ENCODE measurements at regions not wholly inside any gene's neighbourhood (a gene's known extent, or its start where the extent isn't known, plus 50 kb on each side); places are given as distances from the start of the nearest gene placed in this dataset.

DNA sequence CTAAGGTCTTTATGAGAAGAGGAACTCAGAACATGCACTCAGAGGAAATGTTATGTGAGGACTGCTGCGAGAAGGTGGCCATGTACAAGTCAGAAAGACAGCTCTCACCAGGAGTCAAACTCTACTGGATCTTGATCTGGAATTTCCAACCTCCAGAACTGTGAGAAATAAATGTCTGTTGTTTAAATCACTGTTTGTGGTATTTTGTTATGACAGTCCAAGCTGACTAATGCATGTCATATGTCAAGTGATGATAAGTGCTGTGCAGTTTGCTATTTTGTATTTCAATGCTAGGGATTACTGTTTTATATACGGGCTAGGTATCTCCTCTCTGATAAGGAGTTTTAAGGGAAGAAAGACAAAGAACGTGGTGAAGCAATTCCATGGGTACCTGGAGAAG is 162.3 kb downstream of the CPEB2 start:
- Histone ChIP-seq H4K20me1 (ENCODE audit: control insufficient read depth, insufficient read depth) (no peaks in the 10 kb centered on the region), H3K27ac (ENCODE audit: control insufficient read depth, insufficient read depth) (no peak overlapping the region), H3K4me3 (no peak overlapping the region), H2AFZ (ENCODE audit: control insufficient read depth, low read depth, low read length) (no peak overlapping the region), H3K4me1 (ENCODE audit: control insufficient read depth, insufficient read depth, low read length) (no peaks in the 10 kb centered on the region), H3K4me2 (ENCODE audit: control insufficient read depth, insufficient read depth) (no peak overlapping the region), H3K36me3 (ENCODE audit: control insufficient read depth in 2 of 2, insufficient read depth in 2 of 2, low read length in 1 of 2) (no peaks in the 10 kb centered on the region), H3K9ac (ENCODE audit: control insufficient read depth, insufficient read depth, low read length) (no peak overlapping the region), H3K79me2 (ENCODE audit: control insufficient read depth, insufficient read depth, low read length) (no peaks in the 10 kb centered on the region), H3K9me3 (replicated peaks; ENCODE audit: control insufficient read depth, insufficient read depth, low read length) (no peaks in the 10 kb centered on the region), H3K27me3 (replicated peaks in 1 of 2; ENCODE audit: control insufficient read depth in 2 of 2, insufficient read depth in 2 of 2, low read length in 1 of 2) (no peaks in the 10 kb centered on the region)
- BruUV-seq (replicated peaks): no TSS peak
- CTCF ChIA-PET: no interaction called here
- RAD21 ChIA-PET (ENCODE audit: unreplicated experiment): no interaction called here
- FAIRE-seq (no peak), ATAC-seq (no peak), DNase-seq (ENCODE audit: low read depth, low spot score) (no peak)
- in situ Hi-C loops (cut with MboI): loop anchor here (10.0 kb wide), 1 partner anchor 1510 kb away; no protein-coding TSS in a partner anchor
- POLR2A ChIA-PET: no interaction called here
- WGBS (ENCODE audit: insufficient coverage, insufficient replicate concordance, low lambda C conversion rate, missing lambda C conversion rate): 0% methylated on average over 3 of the region's 3 CpGs
- intact Hi-C loops (cut with micrococcal nuclease; ENCODE audit: unreplicated experiment): no loop called here
- SMC1A ChIA-PET (ENCODE audit: uncharacterized antibody, unreplicated experiment): no interaction called here
- TF ChIP-seq, protein P1, sequence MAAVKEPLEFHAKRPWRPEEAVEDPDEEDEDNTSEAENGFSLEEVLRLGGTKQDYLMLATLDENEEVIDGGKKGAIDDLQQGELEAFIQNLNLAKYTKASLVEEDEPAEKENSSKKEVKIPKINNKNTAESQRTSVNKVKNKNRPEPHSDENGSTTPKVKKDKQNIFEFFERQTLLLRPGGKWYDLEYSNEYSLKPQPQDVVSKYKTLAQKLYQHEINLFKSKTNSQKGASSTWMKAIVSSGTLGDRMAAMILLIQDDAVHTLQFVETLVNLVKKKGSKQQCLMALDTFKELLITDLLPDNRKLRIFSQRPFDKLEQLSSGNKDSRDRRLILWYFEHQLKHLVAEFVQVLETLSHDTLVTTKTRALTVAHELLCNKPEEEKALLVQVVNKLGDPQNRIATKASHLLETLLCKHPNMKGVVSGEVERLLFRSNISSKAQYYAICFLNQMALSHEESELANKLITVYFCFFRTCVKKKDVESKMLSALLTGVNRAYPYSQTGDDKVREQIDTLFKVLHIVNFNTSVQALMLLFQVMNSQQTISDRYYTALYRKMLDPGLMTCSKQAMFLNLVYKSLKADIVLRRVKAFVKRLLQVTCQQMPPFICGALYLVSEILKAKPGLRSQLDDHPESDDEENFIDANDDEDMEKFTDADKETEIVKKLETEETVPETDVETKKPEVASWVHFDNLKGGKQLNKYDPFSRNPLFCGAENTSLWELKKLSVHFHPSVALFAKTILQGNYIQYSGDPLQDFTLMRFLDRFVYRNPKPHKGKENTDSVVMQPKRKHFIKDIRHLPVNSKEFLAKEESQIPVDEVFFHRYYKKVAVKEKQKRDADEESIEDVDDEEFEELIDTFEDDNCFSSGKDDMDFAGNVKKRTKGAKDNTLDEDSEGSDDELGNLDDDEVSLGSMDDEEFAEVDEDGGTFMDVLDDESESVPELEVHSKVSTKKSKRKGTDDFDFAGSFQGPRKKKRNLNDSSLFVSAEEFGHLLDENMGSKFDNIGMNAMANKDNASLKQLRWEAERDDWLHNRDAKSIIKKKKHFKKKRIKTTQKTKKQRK (IDR thresholded peaks at IDR 0.05; ENCODE audit: low read depth, low read length): no peak
- TF ChIP-seq PML (IDR thresholded peaks at IDR 0.05; ENCODE audit: low read length): no peak

DNA sequence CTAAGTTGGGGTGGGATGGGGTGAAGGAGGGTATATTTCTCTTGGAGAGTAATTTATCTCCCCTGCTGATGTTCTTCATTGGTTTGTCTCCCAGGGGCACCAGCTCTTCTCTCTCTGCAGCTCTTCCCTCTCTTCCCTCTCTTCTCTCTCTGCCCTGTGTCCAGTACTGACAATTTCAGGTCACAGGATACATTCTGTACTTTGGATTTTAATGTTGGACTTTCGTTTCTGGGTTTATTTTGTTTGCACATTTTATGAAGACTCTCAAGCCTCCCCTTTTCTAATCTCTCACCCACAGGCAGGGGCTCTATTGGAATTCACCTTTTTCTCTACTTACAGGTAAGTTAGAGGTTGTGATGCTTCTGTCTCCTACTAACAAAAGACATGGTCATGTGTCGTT is 165.5 kb downstream of the CPEB2 start:
- no TSS peak for BruUV-seq (replicated peaks)
- Histone ChIP-seq H3K27me3 (replicated peaks in 1 of 2; ENCODE audit: control insufficient read depth in 2 of 2, insufficient read depth in 2 of 2, low read length in 1 of 2) (no peaks in the 10 kb centered on the region), H3K9ac (ENCODE audit: control insufficient read depth, insufficient read depth, low read length) (no peak overlapping the region), H2AFZ (ENCODE audit: control insufficient read depth, low read depth, low read length) (no peak overlapping the region), H3K36me3 (ENCODE audit: control insufficient read depth in 2 of 2, insufficient read depth in 2 of 2, low read length in 1 of 2) (no peaks in the 10 kb centered on the region), H3K9me3 (replicated peaks; ENCODE audit: control insufficient read depth, insufficient read depth, low read length) (no peaks in the 10 kb centered on the region; the same call in 2 of the 3 replicates), H3K4me2 (ENCODE audit: control insufficient read depth, insufficient read depth) (no peak overlapping the region), H4K20me1 (ENCODE audit: control insufficient read depth, insufficient read depth) (no peaks in the 10 kb centered on the region), H3K4me1 (ENCODE audit: control insufficient read depth, insufficient read depth, low read length) (no peaks in the 10 kb centered on the region), H3K4me3 (no peak overlapping the region), H3K27ac (ENCODE audit: control insufficient read depth, insufficient read depth) (no peak overlapping the region), H3K79me2 (ENCODE audit: control insufficient read depth, insufficient read depth, low read length) (no peaks in the 10 kb centered on the region)
- ChIA-PET CTCF (interaction anchor here (0.6 kb wide), 1 partner anchor 1285 kb away, joined by 5 read pairs; no protein-coding TSS in a partner anchor), RAD21 (ENCODE audit: unreplicated experiment) (no interaction called here), POLR2A (no interaction called here), SMC1A (ENCODE audit: uncharacterized antibody, unreplicated experiment) (interaction anchor here (0.6 kb wide), 1 partner anchor 1022 kb away, joined by 3 read pairs; no protein-coding TSS in a partner anchor)
- in situ Hi-C loops (cut with MboI): loop anchor here (10.0 kb wide), 1 partner anchor 1513 kb away; no protein-coding TSS in a partner anchor
- no peak for FAIRE-seq
- 0% methylated on average over 2 of the region's 2 CpGs for WGBS (ENCODE audit: insufficient coverage, insufficient replicate concordance, low lambda C conversion rate, missing lambda C conversion rate)
- ATAC-seq: no peak
- intact Hi-C loops (cut with micrococcal nuclease; ENCODE audit: unreplicated experiment): no loop called here
- DNase-seq (ENCODE audit: low read depth, low spot score): no peak
- TF ChIP-seq GABPA (IDR thresholded peaks at IDR 0.05; ENCODE audit: low read depth) (no peak), SUPT20H (IDR thresholded peaks at IDR 0.05; ENCODE audit: borderline replicate concordance, control insufficient read depth, low read depth, low read length) (no peak), MEF2B (IDR thresholded peaks at IDR 0.05; ENCODE audit: partially characterized antibody, poor library complexity, severe bottlenecking) (no peak), SMAD5 (IDR thresholded peaks at IDR 0.05; ENCODE audit: low read depth) (no peak), WRNIP1 (IDR thresholded peaks at IDR 0.05; ENCODE audit: borderline replicate concordance, low read depth, low read length) (no peak), TARDBP (IDR thresholded peaks at IDR 0.05; ENCODE audit: borderline replicate concordance) (no peak), NRF1 (conservative IDR thresholded peaks at IDR 0.05; ENCODE audit: low read depth, low read length) (no peak), EED (IDR thresholded peaks at IDR 0.05; ENCODE audit: low read depth) (no peak), BHLHE40 (IDR thresholded peaks at IDR 0.05; ENCODE audit: borderline replicate concordance in 1 of 2, low read depth in 2 of 2, low read length in 1 of 2) (no peak), ETV6 (conservative IDR thresholded peaks at IDR 0.05 in 1 of 2, IDR thresholded peaks at IDR 0.05 in 1 of 2; ENCODE audit: borderline replicate concordance in 1 of 2, low read depth in 1 of 2) (no peak), BACH1 (IDR thresholded peaks at IDR 0.05; ENCODE audit: borderline replicate concordance) (no peak)
- TF ChIP-seq, protein P2, sequence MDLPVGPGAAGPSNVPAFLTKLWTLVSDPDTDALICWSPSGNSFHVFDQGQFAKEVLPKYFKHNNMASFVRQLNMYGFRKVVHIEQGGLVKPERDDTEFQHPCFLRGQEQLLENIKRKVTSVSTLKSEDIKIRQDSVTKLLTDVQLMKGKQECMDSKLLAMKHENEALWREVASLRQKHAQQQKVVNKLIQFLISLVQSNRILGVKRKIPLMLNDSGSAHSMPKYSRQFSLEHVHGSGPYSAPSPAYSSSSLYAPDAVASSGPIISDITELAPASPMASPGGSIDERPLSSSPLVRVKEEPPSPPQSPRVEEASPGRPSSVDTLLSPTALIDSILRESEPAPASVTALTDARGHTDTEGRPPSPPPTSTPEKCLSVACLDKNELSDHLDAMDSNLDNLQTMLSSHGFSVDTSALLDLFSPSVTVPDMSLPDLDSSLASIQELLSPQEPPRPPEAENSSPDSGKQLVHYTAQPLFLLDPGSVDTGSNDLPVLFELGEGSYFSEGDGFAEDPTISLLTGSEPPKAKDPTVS (IDR thresholded peaks at IDR 0.05; ENCODE audit: low read depth, low read length): no peak
